ENCODE measurements at regions not wholly inside any gene's neighbourhood (a gene's known extent, or its start where the extent isn't known, plus 50 kb on each side); places are given as distances from the start of the nearest gene placed in this dataset.

GRCh38 chr9:19995619-19996018 is 206.8 kb upstream of the SLC24A2 start:
- DNase-seq, result no peak

- no peak for DNase-seq
These were observed 205.5 kb upstream of the SLC24A2 start for GRCh38 chr9:19994296-19994695.

GRCh38 chr9:19992556-19992955 is 203.7 kb upstream of the SLC24A2 start:
- no peak for DNase-seq

- no peak for DNase-seq
These were observed 200.4 kb upstream of the SLC24A2 start for GRCh38 chr9:19989213-19989612.

- no peak for DNase-seq
These were observed 199.4 kb upstream of the SLC24A2 start for GRCh38 chr9:19988281-19988680.

- DNase-seq, result no peak
These were observed 196.2 kb upstream of the SLC24A2 start for GRCh38 chr9:19985081-19985480.

GRCh38 chr9:19976226-19976625 is 187.4 kb upstream of the SLC24A2 start:
- DNase-seq, result peak; percentile 30

GRCh38 chr9:19975499-19975898 is 186.7 kb upstream of the SLC24A2 start:
- no peak for DNase-seq

GRCh38 chr9:19969721-19970120 is 180.9 kb upstream of the SLC24A2 start:
- DNase-seq, result no peak

- DNase-seq, result no peak
These were observed 179.1 kb upstream of the SLC24A2 start for GRCh38 chr9:19967888-19968459.

GRCh38 chr9:19967216-19967887 is 178.5 kb upstream of the SLC24A2 start:
- DNase-seq, result no peak

- no peak for DNase-seq
These were observed 176.5 kb upstream of the SLC24A2 start for GRCh38 chr9:19965336-19965735.

- DNase-seq, result no peak
These were observed 159.2 kb upstream of the SLC24A2 start for GRCh38 chr9:19947996-19948395.

- no peak for DNase-seq
These were observed 157.7 kb upstream of the SLC24A2 start for GRCh38 chr9:19946441-19947109.

GRCh38 chr9:19941874-19942273 is 153.0 kb upstream of the SLC24A2 start:
- DNase-seq, result no peak

GRCh38 chr9:19940811-19941535 is 152.1 kb upstream of the SLC24A2 start:
- DNase-seq, result no peak

- DNase-seq, result no peak
These were observed 151.0 kb upstream of the SLC24A2 start for GRCh38 chr9:19939734-19940278.

- no peak for DNase-seq
These were observed 150.3 kb upstream of the SLC24A2 start for GRCh38 chr9:19938990-19939733.

GRCh38 chr9:19937121-19937520 is 148.3 kb upstream of the SLC24A2 start:
- DNase-seq, result no peak

GRCh38 chr9:19936598-19936997 is 147.8 kb upstream of the SLC24A2 start:
- no peak for DNase-seq

GRCh38 chr9:19935422-19935821 is 146.6 kb upstream of the SLC24A2 start:
- no peak for DNase-seq

GRCh38 chr9:19934301-19934871 is 145.5 kb upstream of the SLC24A2 start:
- no peak for DNase-seq

Data from activated CD8-positive, alpha-beta memory T cell treated with anti-CD3 and anti-CD28 coated beads, Interleukin-2, amount 50 U/mL, for 4 hours (primary cell).